ENCODE measurements at regions not wholly inside any gene's neighbourhood (a gene's known extent, or its start where the extent isn't known, plus 50 kb on each side); places are given as distances from the start of the nearest gene placed in this dataset.

DNA sequence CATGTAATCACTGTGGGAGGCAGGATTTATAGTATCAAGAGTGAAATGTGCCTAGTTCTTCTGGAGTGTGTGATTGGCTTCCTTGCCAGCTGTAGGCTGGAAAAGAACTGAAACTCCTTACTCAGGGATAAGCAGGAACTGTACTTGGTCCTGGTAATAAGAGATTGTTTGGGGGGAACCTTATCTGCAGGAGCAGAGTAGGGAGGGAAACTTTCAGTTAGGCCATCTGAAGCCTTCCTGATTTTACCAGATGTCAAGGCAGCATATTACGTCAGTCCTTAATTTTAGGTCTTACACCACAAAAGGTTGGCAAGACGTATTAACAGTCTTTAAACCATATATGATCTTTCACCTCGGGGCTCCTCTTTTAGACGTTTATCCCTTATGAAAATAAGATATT is 231.5 kb upstream of the FMR1 start:
- FAIRE-seq (no peak), DNase-seq (ENCODE audit: insufficient read length, low spot score) (no peak)
- TF ChIP-seq, protein P1, sequence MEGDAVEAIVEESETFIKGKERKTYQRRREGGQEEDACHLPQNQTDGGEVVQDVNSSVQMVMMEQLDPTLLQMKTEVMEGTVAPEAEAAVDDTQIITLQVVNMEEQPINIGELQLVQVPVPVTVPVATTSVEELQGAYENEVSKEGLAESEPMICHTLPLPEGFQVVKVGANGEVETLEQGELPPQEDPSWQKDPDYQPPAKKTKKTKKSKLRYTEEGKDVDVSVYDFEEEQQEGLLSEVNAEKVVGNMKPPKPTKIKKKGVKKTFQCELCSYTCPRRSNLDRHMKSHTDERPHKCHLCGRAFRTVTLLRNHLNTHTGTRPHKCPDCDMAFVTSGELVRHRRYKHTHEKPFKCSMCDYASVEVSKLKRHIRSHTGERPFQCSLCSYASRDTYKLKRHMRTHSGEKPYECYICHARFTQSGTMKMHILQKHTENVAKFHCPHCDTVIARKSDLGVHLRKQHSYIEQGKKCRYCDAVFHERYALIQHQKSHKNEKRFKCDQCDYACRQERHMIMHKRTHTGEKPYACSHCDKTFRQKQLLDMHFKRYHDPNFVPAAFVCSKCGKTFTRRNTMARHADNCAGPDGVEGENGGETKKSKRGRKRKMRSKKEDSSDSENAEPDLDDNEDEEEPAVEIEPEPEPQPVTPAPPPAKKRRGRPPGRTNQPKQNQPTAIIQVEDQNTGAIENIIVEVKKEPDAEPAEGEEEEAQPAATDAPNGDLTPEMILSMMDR (IDR thresholded peaks at IDR 0.05; ENCODE audit: insufficient read depth, missing control alignments), result no peak

DNA sequence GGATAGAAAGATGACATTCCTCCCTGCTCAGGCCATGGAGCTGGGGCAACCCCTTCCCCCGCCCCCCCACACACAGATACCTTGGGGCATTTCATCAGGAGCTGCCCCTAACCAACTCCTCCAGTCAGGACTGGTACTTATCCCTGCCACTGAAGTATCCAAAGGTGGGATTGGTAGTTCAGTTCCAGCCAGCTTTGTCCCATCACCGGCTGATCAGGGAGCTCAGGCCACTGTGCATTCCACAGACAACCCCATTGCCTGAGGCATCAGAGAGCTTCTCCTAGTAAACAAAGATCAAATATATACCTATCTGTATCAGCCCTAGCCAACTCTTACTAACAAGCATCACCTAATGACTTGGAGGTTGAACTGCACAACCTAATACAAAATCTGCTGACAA is 218.2 kb upstream of the FMR1 start:
- TF ChIP-seq, protein P1 (IDR thresholded peaks at IDR 0.05; ENCODE audit: insufficient read depth, missing control alignments), result no peak
- DNase-seq (ENCODE audit: insufficient read length, low spot score), result no peak
- no peak for FAIRE-seq

DNA sequence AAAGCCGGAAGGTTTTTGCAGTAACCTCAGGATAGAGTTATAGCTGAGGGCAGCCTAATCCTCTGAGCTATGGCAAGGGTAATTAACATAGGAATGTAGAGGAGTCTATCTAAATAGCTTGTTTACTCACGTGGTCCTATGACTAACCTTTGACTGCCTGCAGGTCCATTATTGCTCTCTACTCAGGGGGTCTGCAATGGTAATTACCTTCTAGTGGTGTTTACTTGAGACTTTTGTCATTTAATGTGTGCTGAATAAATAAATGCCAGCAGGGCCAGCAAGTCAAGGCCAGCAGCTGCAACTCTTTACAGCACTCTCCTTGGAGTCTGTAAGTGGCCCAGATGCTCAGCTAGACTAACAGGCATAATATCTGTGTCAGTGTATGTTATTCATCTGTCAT is 212.7 kb upstream of the FMR1 start:
- TF ChIP-seq, protein P1 (IDR thresholded peaks at IDR 0.05; ENCODE audit: insufficient read depth, missing control alignments), result no peak
- DNase-seq (ENCODE audit: insufficient read length, low spot score) (no peak), FAIRE-seq (no peak)

DNA sequence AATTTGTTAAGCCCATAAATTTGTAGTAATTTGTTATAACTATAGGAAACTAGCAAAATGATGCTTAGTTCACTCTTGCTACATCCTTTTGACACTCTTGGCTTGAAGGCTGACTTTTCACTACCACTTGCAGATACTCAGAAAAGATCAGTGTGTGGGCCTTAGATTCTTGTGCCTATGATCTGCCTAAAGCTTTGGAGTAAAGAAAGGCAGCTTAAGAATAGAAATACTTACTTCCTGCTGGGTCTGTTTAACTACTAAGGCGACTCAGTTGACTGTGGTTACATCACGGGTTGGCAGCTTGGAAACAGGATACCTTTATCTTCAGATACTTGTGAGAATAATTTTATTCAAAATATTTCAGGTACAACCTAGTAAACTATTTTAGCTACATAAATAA is 201.4 kb upstream of the FMR1 start:
- DNase-seq (ENCODE audit: insufficient read length, low spot score) (no peak), FAIRE-seq (peak; percentile 6)
- TF ChIP-seq, protein P1 (IDR thresholded peaks at IDR 0.05; ENCODE audit: insufficient read depth, missing control alignments), result no peak

DNA sequence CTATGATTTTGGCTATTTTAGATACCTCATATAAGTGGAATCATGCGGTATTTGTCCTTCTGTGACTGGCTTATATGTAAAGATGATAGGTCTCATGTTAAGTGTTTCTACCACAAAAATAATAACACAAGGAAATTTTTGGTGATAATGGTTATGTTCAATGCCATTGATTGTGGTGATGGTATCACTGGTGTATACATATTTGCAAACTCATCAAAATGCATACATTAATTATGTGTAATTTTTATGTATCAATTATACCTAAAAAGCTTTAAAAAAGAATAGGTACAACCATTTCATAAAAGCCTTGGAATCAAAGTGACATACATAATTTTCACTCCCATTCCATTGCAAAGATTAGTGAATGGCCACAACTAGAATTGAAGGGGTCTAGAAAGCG is 178.3 kb upstream of the FMR1 start:
- no peak for FAIRE-seq
- DNase-seq (ENCODE audit: insufficient read length, low spot score), result no peak
- TF ChIP-seq, protein P1 (IDR thresholded peaks at IDR 0.05; ENCODE audit: insufficient read depth, missing control alignments), result no peak

DNA sequence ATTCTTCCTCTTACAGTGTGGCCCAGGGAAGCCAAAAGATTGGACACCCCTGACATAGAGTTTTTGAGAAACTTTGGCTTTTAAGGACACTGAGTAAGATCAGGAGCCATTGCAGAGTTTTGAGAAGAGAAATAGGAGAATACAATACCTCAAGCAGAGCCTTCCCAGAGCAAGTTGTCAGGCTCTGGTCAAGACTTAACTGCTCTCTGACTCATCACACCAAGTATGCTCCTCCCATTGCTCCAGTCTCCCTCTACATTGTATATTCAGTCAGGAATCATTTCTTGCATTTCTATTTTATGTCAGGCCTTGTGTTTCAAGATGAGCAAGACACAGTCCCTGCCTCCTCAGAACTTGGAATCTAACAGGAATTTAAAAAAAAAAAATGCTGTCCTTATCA is 176.4 kb upstream of the FMR1 start:
- DNase-seq (ENCODE audit: insufficient read length, low spot score), result no peak
- FAIRE-seq, result no peak
- TF ChIP-seq, protein P1 (IDR thresholded peaks at IDR 0.05; ENCODE audit: insufficient read depth, missing control alignments), result no peak

DNA sequence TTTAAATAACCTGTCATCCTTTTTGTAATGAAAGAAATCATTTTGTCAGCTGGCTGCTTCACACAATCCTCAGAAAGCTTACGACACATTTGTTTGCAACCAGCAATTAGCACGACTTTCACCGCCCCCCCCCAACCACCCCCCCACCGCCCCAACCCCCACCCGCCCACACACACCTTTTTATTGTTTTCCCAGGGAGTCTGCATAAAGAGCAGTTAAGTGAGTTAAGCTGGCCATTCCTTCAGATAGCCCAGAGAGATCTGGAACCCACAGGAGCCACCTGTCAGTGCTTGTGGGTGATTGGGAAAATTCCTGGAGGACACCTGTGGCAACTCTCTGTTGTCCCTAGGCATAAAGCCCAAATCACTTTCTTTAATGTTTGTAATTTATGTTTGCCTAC is 175.7 kb upstream of the FMR1 start:
- DNase-seq (ENCODE audit: insufficient read length, low spot score), result no peak
- no peak for FAIRE-seq
- TF ChIP-seq, protein P1 (IDR thresholded peaks at IDR 0.05; ENCODE audit: insufficient read depth, missing control alignments), result no peak

Measured in D721Med (cell line).